Activated T-cell treated with anti-CD3 and anti-CD28 coated beads, Interleukin-2, amount 50 U/mL, for 4 hours (primary cell): ENCODE measurements at regions not wholly inside any gene's neighbourhood (a gene's known extent, or its start where the extent isn't known, plus 50 kb on each side); places are given as distances from the start of the nearest gene placed in this dataset.

Experiments
- ATAC-seq, 2 donors: fragments of 200-7000 bp; cut with Tn5 transposase; one replicate each; pipeline ENCODE4 v1.10.0; 2021
- DNase-seq: peaks from one replicate; pipeline ENCODE4 v3.0.0-alpha.2; 2020
- H3K27me3 Mint-ChIP-seq: one replicate; pipeline ENCODE4 v1.8.0; 2021; ENCODE audit warnings: low read depth, mixed read lengths
- H3K36me3 Mint-ChIP-seq: one replicate; pipeline ENCODE4 v1.8.0; 2022; ENCODE audit warnings: mixed read lengths; ENCODE audit not compliant: insufficient read depth
- H3K4me1 Mint-ChIP-seq: one replicate; pipeline ENCODE4 v1.8.0; 2021; ENCODE audit warnings: low read depth, mixed read lengths
- H3K4me3 Mint-ChIP-seq: one replicate; pipeline ENCODE4 v1.8.0; 2021; ENCODE audit warnings: mild to moderate bottlenecking, moderate library complexity, mixed read lengths
- H3K9me3 Mint-ChIP-seq: one replicate; pipeline ENCODE4 v1.8.0; 2021; ENCODE audit warnings: mixed read lengths

DNA sequence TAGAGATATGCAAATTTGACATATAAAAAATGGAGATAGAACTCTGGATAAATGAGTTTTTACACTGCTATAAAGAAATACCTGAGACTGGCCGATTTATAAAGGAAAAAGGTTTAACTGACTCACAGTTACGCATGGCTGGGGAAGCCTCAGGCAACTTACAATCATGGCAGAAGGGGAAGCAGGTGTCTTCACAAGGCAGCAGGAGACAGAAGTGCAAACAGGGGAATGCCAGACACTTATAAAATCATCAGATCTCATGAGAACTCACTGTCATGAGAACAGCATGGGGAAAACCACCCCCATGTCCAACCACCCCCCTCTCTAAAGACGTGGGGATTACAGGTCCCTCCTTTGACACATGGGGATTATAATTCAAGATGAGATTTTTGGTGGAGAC, 1540.2 kb upstream of the SLC39A10 start:
- Mint-ChIP-seq H3K4me1 (no peaks in the 10 kb centered on the region), H3K27me3 (no peaks in the 10 kb centered on the region), H3K36me3 (no peaks in the 10 kb centered on the region), H3K9me3 (peaks cover 3% of the 10 kb centered on the region), H3K4me3 (no peak overlapping the region)
- DNase-seq (no peak), ATAC-seq (no peak)

DNA sequence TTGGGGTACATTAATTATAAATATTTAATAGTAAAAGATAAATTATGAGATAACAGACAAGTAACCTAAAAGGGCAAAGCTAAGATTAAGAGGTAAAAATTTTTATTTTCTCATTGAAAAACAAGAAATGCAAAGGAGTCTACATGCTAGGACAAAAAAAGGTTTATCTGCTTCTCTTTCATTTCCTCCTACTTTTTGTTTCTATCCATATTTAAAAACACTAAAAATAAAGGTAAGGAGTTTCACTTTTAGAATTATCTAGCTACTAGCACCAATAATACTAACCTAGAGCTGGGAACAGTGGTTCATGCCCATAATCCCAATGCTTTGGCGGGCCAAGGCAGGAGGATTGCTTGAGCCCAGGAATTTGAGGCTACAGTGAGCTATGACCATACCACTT, 1551.7 kb upstream of the SLC39A10 start:
- H3K4me1 Mint-ChIP-seq = no peaks in the 10 kb centered on the region
- no peaks in the 10 kb centered on the region for H3K9me3 Mint-ChIP-seq
- DNase-seq = no peak
- no peak for ATAC-seq
- no peaks in the 10 kb centered on the region for H3K27me3 Mint-ChIP-seq
- no peak overlapping the region for H3K4me3 Mint-ChIP-seq
- no peaks in the 10 kb centered on the region for H3K36me3 Mint-ChIP-seq

DNA sequence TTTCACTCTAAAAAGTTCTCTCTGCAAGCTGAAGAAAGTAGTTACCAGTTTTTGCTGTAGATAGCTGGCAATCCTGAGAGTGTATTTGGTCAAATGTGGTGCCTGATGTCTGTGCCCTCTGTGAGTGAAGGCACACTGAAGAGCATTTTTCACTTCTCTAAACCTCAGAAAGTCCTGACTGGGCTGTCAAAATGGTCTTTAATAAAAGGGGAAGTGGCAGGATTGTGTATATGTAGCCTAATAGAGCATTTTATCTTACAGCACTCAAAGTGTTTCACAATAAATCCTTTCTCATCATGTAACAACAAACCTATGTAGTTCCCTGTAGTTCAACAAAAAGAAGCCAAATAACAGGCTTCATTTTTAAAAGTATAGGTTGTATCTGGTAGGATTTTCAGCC, 1552.3 kb upstream of the SLC39A10 start:
- Mint-ChIP-seq H3K4me3 (no peak overlapping the region), H3K27me3 (no peaks in the 10 kb centered on the region), H3K9me3 (no peaks in the 10 kb centered on the region), H3K4me1 (no peaks in the 10 kb centered on the region), H3K36me3 (no peaks in the 10 kb centered on the region)
- DNase-seq (no peak), ATAC-seq (no peak)

DNA sequence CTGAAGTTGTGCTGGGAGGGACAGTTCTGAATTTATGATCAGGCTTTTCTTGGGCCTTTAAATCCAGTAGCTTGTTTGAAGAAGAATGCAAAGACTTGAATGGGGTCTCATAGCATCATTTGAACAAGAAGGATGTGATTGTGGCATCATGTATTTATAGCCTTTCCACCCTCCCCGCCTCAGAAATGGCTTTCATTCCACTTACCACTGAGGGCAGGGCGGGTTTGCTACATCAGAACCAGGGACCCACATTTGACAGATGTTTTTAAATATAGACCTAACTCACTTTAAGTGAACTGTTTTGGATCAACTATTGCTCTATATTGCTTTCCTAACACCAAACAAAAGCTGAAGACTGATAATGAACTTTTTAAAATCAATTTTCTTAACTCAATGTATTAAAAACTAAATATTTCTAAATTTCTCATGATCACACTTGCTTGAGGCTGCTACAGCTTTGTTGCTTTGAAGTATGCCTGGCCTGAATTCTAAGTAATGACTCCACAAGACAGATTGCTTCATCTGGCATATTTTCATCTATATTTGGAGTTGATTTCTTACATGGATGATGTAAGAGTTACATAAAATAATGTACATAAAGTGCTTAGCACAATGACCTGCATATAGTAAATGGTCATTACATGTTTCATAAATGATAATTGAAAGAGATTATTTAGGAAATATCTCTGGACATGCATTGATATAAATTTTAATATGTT, 1552.9 kb upstream of the SLC39A10 start:
- Mint-ChIP-seq H3K4me3 (no peak overlapping the region), H3K36me3 (no peaks in the 10 kb centered on the region), H3K27me3 (no peaks in the 10 kb centered on the region), H3K4me1 (no peaks in the 10 kb centered on the region), H3K9me3 (no peaks in the 10 kb centered on the region)
- no peak for ATAC-seq
- DNase-seq = no peak

GRCh38 chr2:194102546-194102945, 1554.5 kb upstream of the SLC39A10 start:
- H3K36me3 Mint-ChIP-seq = no peaks in the 10 kb centered on the region
- H3K4me3 Mint-ChIP-seq = no peak overlapping the region
- DNase-seq (no peak), ATAC-seq (no peak)
- H3K27me3 Mint-ChIP-seq = no peaks in the 10 kb centered on the region
- H3K9me3 Mint-ChIP-seq = no peaks in the 10 kb centered on the region
- H3K4me1 Mint-ChIP-seq = no peaks in the 10 kb centered on the region

- H3K4me1 Mint-ChIP-seq = no peaks in the 10 kb centered on the region
- H3K36me3 Mint-ChIP-seq = no peaks in the 10 kb centered on the region
- no peaks in the 10 kb centered on the region for H3K9me3 Mint-ChIP-seq
- ATAC-seq (no peak), DNase-seq (no peak)
- H3K27me3 Mint-ChIP-seq = no peaks in the 10 kb centered on the region
- H3K4me3 Mint-ChIP-seq = no peak overlapping the region
Observed at GRCh38 chr2:194100201-194100600, 1556.8 kb upstream of the SLC39A10 start.

GRCh38 chr2:194096402-194096801, 1560.6 kb upstream of the SLC39A10 start:
- no peaks in the 10 kb centered on the region for H3K27me3 Mint-ChIP-seq
- no peak for ATAC-seq
- H3K4me3 Mint-ChIP-seq = no peak overlapping the region

DNA sequence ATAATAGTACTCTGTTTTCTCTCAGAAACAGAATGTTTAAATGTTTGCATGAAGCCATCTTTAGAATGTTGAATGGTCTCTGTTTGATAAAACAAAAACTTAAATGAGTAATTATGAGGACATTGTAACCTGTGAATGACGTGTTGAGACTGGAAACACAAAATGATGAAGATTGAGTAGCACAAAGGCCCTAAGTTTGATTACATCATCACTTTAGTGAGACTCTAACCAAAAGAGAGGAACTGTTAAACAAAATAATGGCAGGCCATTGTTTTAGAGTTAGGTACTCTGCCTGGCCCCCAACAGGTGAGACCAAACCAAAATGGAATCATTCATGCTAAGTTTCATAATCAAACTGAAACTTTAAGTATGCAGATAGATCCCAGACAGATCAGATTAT, 1561.7 kb upstream of the SLC39A10 start:
- no peak for DNase-seq
- ATAC-seq = no peak
- Mint-ChIP-seq H3K4me3 (no peak overlapping the region), H3K36me3 (no peaks in the 10 kb centered on the region), H3K27me3 (no peaks in the 10 kb centered on the region), H3K4me1 (no peaks in the 10 kb centered on the region), H3K9me3 (no peaks in the 10 kb centered on the region)

More at GRCh38 chr2:194096402-194096801, 1560.6 kb upstream of the SLC39A10 start:
- H3K4me1 Mint-ChIP-seq = no peaks in the 10 kb centered on the region
- H3K36me3 Mint-ChIP-seq = no peaks in the 10 kb centered on the region
- H3K9me3 Mint-ChIP-seq = no peaks in the 10 kb centered on the region
- no peak for DNase-seq

DNA sequence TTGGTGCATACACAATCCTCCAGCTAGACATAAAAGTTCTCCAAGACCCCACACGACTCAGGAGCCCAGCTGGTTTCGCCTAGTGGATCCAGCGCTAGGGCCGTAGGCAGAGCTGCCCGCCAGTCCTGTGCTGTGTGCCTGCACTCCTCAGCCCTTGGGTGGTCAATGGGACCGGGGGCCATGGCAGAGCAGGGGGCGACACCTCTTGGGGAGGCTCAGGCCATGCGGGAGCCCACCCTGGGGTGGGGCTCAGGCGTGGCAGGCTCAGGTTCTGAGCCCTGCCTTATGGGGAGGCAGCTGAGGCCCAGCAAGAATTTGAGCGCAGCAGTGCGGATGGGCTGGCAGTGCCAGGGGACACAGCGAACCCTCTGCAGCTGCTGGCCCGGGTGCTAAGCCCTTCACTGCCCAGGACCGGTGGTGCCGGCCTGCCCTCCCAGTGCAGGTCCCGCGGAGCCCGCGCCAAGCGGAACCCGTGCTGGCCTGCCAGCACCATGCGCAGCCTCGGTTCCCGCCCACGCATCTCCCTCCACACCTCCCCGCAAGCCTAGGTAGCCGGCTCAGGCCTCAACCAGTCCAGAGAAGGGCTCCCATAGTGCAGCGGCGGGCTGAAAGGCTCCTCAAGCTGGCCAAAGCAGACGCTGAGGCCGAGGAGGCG, 1566.6 kb upstream of the SLC39A10 start:
- H3K9me3 Mint-ChIP-seq = no peaks in the 10 kb centered on the region
- H3K4me3 Mint-ChIP-seq = no peak overlapping the region
- DNase-seq (no peak), ATAC-seq (no peak)
- no peaks in the 10 kb centered on the region for H3K27me3 Mint-ChIP-seq
- no peaks in the 10 kb centered on the region for H3K4me1 Mint-ChIP-seq
- no peaks in the 10 kb centered on the region for H3K36me3 Mint-ChIP-seq

DNA sequence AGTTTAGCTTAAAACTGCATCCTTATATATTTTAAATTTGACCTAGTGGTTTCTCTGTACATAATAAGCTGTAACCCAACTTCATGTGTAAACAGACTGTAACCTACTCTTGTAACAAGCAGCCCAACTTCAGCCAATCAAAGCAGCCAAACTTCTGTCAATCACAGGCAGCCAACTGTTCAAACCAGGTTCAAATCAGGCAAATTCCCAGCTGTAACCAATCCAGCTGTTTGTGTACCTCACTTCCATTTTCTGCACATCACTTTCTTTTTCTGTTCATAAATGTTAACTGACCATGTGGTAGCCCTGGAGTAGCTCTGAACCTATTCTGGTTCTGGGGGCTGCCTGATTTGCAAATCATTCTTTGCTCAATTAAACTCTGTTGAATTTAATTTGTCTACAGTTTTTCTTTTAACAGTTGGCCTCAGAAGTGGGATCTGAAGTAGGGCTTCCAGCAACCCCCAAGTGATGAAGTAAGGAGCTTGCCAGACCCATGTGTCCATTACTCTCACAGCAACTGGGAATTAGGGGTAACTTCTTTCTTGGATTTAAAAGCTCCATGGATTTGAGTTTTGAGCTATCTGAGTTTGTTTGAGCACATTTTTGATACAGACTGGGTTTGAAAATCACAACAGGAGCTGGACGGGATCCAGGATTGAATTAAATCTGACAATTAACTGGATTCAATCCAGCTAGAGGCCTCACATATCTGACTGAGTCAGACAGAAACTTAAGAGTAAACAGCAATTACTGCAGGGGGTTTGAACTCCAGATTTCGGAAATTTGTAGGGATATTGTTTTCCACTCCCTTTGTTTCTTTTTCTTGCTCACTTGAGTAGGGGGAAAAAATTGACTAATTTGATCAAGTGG, 1569.7 kb upstream of the SLC39A10 start:
- DNase-seq (no peak), ATAC-seq (no peak)
- no peaks in the 10 kb centered on the region for H3K9me3 Mint-ChIP-seq
- H3K4me3 Mint-ChIP-seq = no peak overlapping the region
- no peaks in the 10 kb centered on the region for H3K36me3 Mint-ChIP-seq
- no peaks in the 10 kb centered on the region for H3K27me3 Mint-ChIP-seq
- H3K4me1 Mint-ChIP-seq = no peaks in the 10 kb centered on the region

- H3K4me3 Mint-ChIP-seq = no peak overlapping the region
- no peaks in the 10 kb centered on the region for H3K9me3 Mint-ChIP-seq
- H3K27me3 Mint-ChIP-seq = no peaks in the 10 kb centered on the region
- no peak for DNase-seq
- ATAC-seq = no peak
- H3K4me1 Mint-ChIP-seq = no peaks in the 10 kb centered on the region
- no peaks in the 10 kb centered on the region for H3K36me3 Mint-ChIP-seq
Observed at GRCh38 chr2:194086129-194086528, 1570.9 kb upstream of the SLC39A10 start.

DNA sequence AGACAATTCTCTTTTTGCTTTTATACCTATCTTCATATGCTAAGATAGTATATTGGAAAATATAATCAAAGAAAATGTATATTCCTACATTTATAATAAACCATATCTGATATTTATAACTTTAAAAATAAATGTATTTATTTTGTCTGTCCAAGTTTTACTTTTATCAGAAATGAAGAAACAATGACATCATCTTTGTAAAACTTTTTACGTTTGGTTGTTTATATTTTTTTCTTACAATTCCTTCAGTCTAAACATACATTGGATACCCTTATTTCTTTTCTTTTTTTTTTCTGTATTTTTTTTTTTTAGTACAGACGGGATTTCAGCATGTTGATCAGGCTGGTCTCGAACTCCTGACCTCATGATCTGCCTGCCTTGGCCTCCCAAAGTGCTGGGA, 1577.0 kb upstream of the SLC39A10 start:
- Mint-ChIP-seq H3K9me3 (no peaks in the 10 kb centered on the region), H3K4me1 (no peaks in the 10 kb centered on the region), H3K4me3 (no peak overlapping the region), H3K36me3 (no peaks in the 10 kb centered on the region), H3K27me3 (no peaks in the 10 kb centered on the region)
- DNase-seq (no peak), ATAC-seq (no peak)

DNA sequence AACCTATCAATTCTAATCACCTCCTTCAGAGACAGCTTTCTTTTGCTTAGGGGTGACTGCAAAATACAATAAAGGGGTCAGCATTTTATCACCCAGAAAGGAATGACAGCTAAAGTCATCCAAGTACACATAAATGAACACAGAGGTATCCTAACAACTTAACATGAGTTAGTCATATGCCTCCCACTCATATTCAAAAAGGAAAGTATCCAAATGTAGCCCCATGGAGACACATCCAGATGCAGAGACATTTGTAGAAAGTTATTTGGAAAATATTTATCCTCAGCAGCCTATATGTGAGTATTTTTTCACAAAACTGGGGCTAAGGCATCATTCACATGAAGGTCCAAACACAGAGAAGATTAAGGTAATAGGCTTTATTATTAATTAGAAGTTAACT, 1579.7 kb upstream of the SLC39A10 start:
- Mint-ChIP-seq H3K4me3 (no peak overlapping the region), H3K27me3 (no peaks in the 10 kb centered on the region), H3K9me3 (peaks cover 5% of the 10 kb centered on the region), H3K4me1 (no peaks in the 10 kb centered on the region), H3K36me3 (no peaks in the 10 kb centered on the region)
- DNase-seq (no peak), ATAC-seq (no peak)

DNA sequence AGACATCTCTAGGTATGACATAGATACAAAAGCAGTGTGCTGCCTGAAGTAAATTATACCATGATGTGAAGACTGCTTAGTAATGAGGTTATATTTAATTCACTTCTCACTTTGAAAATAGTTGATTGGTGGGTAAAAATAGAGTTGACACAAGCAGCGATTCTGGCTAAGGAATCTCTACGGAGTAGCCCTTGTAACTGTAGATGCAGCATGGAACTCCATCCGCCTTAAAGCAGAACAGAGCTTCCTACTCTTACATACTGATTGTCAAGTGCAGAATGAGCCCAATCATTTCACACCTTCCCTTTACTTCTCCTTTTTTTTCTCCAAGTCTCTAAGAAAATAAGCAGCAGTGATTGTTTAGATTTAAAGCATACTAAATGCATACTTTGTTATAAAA, 1594.6 kb upstream of the SLC39A10 start:
- Mint-ChIP-seq H3K4me1 (no peaks in the 10 kb centered on the region), H3K27me3 (no peaks in the 10 kb centered on the region), H3K9me3 (no peaks in the 10 kb centered on the region), H3K4me3 (no peak overlapping the region), H3K36me3 (no peaks in the 10 kb centered on the region)
- no peak for DNase-seq
- ATAC-seq = no peak

DNA sequence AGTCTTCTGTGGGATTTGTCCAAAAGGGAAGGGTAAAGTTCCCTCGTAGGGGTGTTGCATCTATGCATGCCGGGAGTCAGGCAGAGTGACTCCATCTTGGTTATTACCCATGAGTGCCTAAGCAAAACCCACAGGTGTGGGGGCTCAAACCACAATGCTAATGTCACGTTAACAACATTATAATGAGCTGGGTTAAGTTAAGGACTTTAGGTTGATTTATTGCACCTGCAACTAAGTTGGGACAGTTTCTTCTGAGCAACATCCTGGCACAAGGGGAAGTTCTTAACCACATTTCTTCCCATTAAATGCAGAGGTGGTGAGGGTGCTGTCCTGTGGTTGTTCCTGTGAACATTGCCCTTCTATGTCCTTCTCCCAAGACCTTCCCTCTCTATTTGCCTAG, 1596.8 kb upstream of the SLC39A10 start:
- Mint-ChIP-seq H3K27me3 (no peaks in the 10 kb centered on the region), H3K4me3 (no peak overlapping the region), H3K9me3 (no peaks in the 10 kb centered on the region), H3K36me3 (no peaks in the 10 kb centered on the region), H3K4me1 (no peaks in the 10 kb centered on the region)
- DNase-seq = no peak
- ATAC-seq = no peak
